HEK293T (cell line): ENCODE measurements at regions not wholly inside any gene's neighbourhood (a gene's known extent, or its start where the extent isn't known, plus 50 kb on each side); places are given as distances from the start of the nearest gene placed in this dataset.

ENCODE experiments used
- BHLHE40 ChIP-seq: fragments of 450-650 bp; IDR thresholded peaks from 2 replicates; pipeline ENCODE4 v1.6.1; 2016; ENCODE audit warnings: mild to moderate bottlenecking, moderate library complexity, borderline replicate concordance
- FOXM1 ChIP-seq: fragments of 450-650 bp; IDR thresholded peaks from 2 replicates; pipeline ENCODE4 v1.6.1; 2017; ENCODE audit warnings: mild to moderate bottlenecking, borderline replicate concordance
- NFRKB ChIP-seq: fragments of 450-650 bp; IDR thresholded peaks from 2 replicates; pipeline ENCODE4 v1.6.1; 2016; ENCODE audit warnings: mild to moderate bottlenecking, moderate library complexity
- SP1 ChIP-seq: fragments of 450-650 bp; IDR thresholded peaks from 2 replicates; pipeline ENCODE4 v1.6.1; 2017
- TARDBP ChIP-seq: fragments of 450-650 bp; IDR thresholded peaks from 2 replicates; pipeline ENCODE4 v1.6.1; 2016
- ZNF384 ChIP-seq: fragments of 450-650 bp; IDR thresholded peaks from 2 replicates; pipeline ENCODE4 v1.6.1; 2016

- TF ChIP-seq TARDBP (no peak), NFRKB (no peak), SP1 (no peak), BHLHE40 (no peak), FOXM1 (no peak), ZNF384 (no peak)
Observed at GRCh38 chr5:43785198-43785597, 182.2 kb downstream of the NNT start.
